Breast epithelium (tissue), 3 donors: ENCODE measurements at regions not wholly inside any gene's neighbourhood (a gene's known extent, or its start where the extent isn't known, plus 50 kb on each side); places are given as distances from the start of the nearest gene placed in this dataset.

ENCODE experiments used
- CTCF ChIP-seq, 3 donors: fragments of 450-650 bp; IDR thresholded peaks; one replicate each; pipeline ENCODE4 v1.5.1; 2016 to 2017; ENCODE audit warnings: antibody characterized with exemption in 3 of 3, mild to moderate bottlenecking in 3 of 3, moderate library complexity in 3 of 3
- POLR2A ChIP-seq: fragments of 450-650 bp; IDR thresholded peaks from one replicate; pipeline ENCODE4 v1.6.1; 2016; ENCODE audit warnings: antibody characterized with exemption, mild to moderate bottlenecking, moderate library complexity
- POLR2AphosphoS5 ChIP-seq, 3 donors: sonication (generic); formaldehyde crosslinking; IDR thresholded peaks; one replicate each; pipeline ENCODE4 v1.6.1; 2017; ENCODE audit warnings: antibody characterized with exemption in 3 of 3

- TF ChIP-seq CTCF (IDR thresholded peaks at IDR 0.05) (no peak), POLR2A (no peak), POLR2AphosphoS5 (IDR thresholded peaks at IDR 0.05) (no peak)
These were observed 543.0 kb downstream of the PLCL1 start for GRCh38 chr2:198347349-198347748.
